ENCODE measurements at regions not wholly inside any gene's neighbourhood (a gene's known extent, or its start where the extent isn't known, plus 50 kb on each side); places are given as distances from the start of the nearest gene placed in this dataset.

GRCh38 chr2:60385648-60386047, 167.8 kb downstream of the BCL11A start:
- TF ChIP-seq CTCF (IDR thresholded peaks at IDR 0.05; ENCODE audit: low read depth, low read length) (no peak), EZH2phosphoT487 (IDR thresholded peaks at IDR 0.05; ENCODE audit: low read depth) (no peak)

Measured in OCI-LY3 (cell line).